ENCODE measurements at regions not wholly inside any gene's neighbourhood (a gene's known extent, or its start where the extent isn't known, plus 50 kb on each side); places are given as distances from the start of the nearest gene placed in this dataset.
A peak's percentile ranks its signal among the peaks of the same experiment; 100 is the strongest.

- DNase-seq (ENCODE audit: low spot score) (no peak), ATAC-seq (peak; percentile 48)
Measured at GRCh38 chr4:30269850-30270249, 450.3 kb upstream of the PCDH7 start.

GRCh38 chr4:30281986-30282385 lies 438.2 kb upstream of the PCDH7 start:
- DNase-seq (ENCODE audit: low spot score) (no peak), ATAC-seq (no peak)

- ATAC-seq (no peak), DNase-seq (ENCODE audit: low spot score) (no peak)
Measured at GRCh38 chr4:30283336-30283735, 436.8 kb upstream of the PCDH7 start.

- ATAC-seq (no peak), DNase-seq (ENCODE audit: low spot score) (no peak)
Measured at GRCh38 chr4:30294295-30294694, 425.9 kb upstream of the PCDH7 start.

- DNase-seq (ENCODE audit: low spot score), result no peak
- no peak for ATAC-seq
Measured at GRCh38 chr4:30295652-30296051, 424.5 kb upstream of the PCDH7 start.

- no peak for ATAC-seq
- DNase-seq (ENCODE audit: low spot score), result no peak
Measured at GRCh38 chr4:30314001-30314400, 406.2 kb upstream of the PCDH7 start.

- ATAC-seq, result no peak
- no peak for DNase-seq (ENCODE audit: low spot score)
Measured at GRCh38 chr4:30330894-30331652, 389.1 kb upstream of the PCDH7 start.

- ATAC-seq (no peak), DNase-seq (ENCODE audit: low spot score) (no peak)
Measured at GRCh38 chr4:30341731-30342130, 378.4 kb upstream of the PCDH7 start.

GRCh38 chr4:30350288-30350687 lies 369.9 kb upstream of the PCDH7 start:
- ATAC-seq (no peak), DNase-seq (ENCODE audit: low spot score) (no peak)

- ATAC-seq, result no peak
- no peak for DNase-seq (ENCODE audit: low spot score)
Measured at GRCh38 chr4:30354605-30355004, 365.6 kb upstream of the PCDH7 start.

GRCh38 chr4:30362436-30362835 lies 357.7 kb upstream of the PCDH7 start:
- no peak for ATAC-seq
- DNase-seq (ENCODE audit: low spot score), result no peak

GRCh38 chr4:30370105-30370504 lies 350.1 kb upstream of the PCDH7 start:
- DNase-seq (ENCODE audit: low spot score) (no peak), ATAC-seq (no peak)

GRCh38 chr4:30380404-30380998 lies 339.7 kb upstream of the PCDH7 start:
- DNase-seq (ENCODE audit: low spot score) (no peak), ATAC-seq (peak; percentile 91)

GRCh38 chr4:30385650-30386049 lies 334.5 kb upstream of the PCDH7 start:
- no peak for ATAC-seq
- DNase-seq (ENCODE audit: low spot score), result no peak

GRCh38 chr4:30386266-30386895 lies 333.8 kb upstream of the PCDH7 start:
- ATAC-seq (no peak), DNase-seq (ENCODE audit: low spot score) (no peak)

GRCh38 chr4:30395902-30396301 lies 324.3 kb upstream of the PCDH7 start:
- ATAC-seq, result no peak

GRCh38 chr4:30396772-30397475 lies 323.2 kb upstream of the PCDH7 start:
- DNase-seq (ENCODE audit: low spot score) (no peak), ATAC-seq (no peak)

More at GRCh38 chr4:30395902-30396301, 324.3 kb upstream of the PCDH7 start:
- DNase-seq (ENCODE audit: low spot score), result no peak

- DNase-seq (ENCODE audit: low spot score) (no peak), ATAC-seq (no peak)
Measured at GRCh38 chr4:30399476-30399875, 320.7 kb upstream of the PCDH7 start.

GRCh38 chr4:30402276-30402675 lies 317.9 kb upstream of the PCDH7 start:
- ATAC-seq (no peak), DNase-seq (ENCODE audit: low spot score) (no peak)

- DNase-seq (ENCODE audit: low spot score), result no peak
- ATAC-seq, result no peak
Measured at GRCh38 chr4:30413915-30414314, 306.3 kb upstream of the PCDH7 start.

GRCh38 chr4:30416547-30416946 lies 303.6 kb upstream of the PCDH7 start:
- ATAC-seq (no peak), DNase-seq (ENCODE audit: low spot score) (no peak)

- DNase-seq (ENCODE audit: low spot score) (no peak), ATAC-seq (no peak)
Measured at GRCh38 chr4:30427932-30428331, 292.2 kb upstream of the PCDH7 start.
